HG03135 (cell line): ENCODE measurements at regions not wholly inside any gene's neighbourhood (a gene's known extent, or its start where the extent isn't known, plus 50 kb on each side); places are given as distances from the start of the nearest gene placed in this dataset.

Experiments used
- ATAC-seq: cut with Tn5 transposase; IDR thresholded peaks from one replicate; pipeline ENCODE4 v1.9.1; 2021; ENCODE audit warnings: mild to moderate bottlenecking, moderate library complexity; ENCODE audit not compliant: unreplicated experiment

DNA sequence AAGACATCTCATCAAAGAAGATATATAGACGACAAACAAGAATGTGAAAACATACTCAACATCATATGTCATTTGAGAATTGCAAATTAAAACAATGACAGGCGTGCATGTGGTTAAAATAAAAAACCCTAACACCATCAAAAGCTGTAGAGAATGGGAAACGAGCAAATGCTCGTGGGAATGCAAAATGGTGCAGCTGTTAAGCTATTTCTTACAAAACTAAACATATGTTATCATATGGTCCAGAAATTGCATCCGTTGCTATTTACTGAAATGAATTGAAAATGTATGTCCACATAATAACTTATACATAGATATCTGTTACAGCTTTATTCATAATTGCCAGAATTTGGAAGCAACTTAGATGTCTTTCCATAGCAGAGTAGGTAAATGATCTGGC, 574.4 kb downstream of the TNS3 start:
- no peak for ATAC-seq

- ATAC-seq, result no peak
These were observed 581.4 kb downstream of the TNS3 start for GRCh38 chr7:47000561-47000960.

- ATAC-seq, result no peak
These were observed 582.0 kb downstream of the TNS3 start for GRCh38 chr7:46999866-47000265.

DNA sequence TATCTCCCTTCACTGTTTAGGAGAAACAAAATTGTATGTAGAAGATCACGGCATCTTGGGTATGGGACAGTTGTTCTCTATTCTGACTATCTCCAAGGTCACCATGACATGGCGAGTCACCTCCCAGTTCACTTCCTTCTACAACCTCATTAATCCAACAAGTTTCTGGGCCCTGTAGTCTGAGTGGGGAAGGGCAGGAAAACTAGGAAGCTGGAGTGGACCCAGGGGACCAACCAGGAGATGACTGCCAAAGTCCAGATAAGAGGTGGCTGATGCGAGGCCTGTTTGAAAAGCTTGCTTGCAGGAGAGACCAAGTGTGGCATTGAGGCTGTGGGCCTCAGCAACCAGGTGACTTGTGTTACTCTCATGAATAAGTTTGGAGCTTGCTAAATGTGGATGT, 584.9 kb downstream of the TNS3 start:
- ATAC-seq, result no peak

GRCh38 chr7:46993396-46993795, 588.5 kb downstream of the TNS3 start:
- no peak for ATAC-seq

GRCh38 chr7:46990761-46991160, 591.1 kb downstream of the TNS3 start:
- ATAC-seq, result no peak

DNA sequence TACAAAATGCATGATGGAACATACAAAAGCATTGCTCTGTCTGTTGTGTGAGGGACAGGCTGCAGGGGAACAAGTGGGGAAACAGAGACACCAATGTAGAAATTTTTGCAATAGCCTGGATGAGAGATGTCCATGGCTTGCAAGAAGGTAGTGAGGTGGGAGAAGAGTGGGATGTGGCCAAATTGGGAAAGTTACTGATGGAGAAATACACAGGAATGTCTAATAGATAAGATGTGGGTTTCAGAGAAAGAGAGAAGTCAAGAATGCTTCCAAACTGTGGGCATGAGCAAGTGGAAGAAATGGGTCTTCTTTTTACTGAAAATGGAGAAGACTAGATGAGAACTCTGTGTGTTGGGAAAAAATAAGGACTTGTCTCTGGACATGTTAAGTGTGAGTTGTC, 592.7 kb downstream of the TNS3 start:
- ATAC-seq, result no peak

DNA sequence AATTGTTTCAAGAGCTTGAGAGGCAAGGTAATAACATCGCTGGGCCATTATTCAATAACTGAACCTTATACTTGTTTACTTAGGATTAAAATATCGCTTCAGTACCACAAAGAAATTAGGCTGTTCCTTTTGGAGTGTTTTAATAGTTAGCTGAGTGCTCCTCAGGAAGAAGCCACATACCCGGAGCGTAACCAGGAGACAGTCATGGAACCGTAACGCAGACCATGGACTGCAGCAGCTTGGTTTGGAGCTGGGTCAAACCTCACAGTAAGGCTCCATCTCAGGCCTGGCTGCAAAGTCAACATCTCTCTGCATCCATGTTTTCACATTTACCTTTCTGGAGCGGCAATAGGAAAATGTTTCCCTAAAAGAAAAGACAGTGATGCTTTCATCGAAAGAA, 599.0 kb downstream of the TNS3 start:
- no peak for ATAC-seq

GRCh38 chr7:46979439-46979838, 602.5 kb downstream of the TNS3 start:
- ATAC-seq, result no peak

- no peak for ATAC-seq
These were observed 606.4 kb downstream of the TNS3 start for GRCh38 chr7:46975493-46975892.

GRCh38 chr7:46972205-46972604, 609.7 kb downstream of the TNS3 start:
- ATAC-seq, result no peak

GRCh38 chr7:46970476-46970875, 611.4 kb downstream of the TNS3 start:
- ATAC-seq, result no peak

DNA sequence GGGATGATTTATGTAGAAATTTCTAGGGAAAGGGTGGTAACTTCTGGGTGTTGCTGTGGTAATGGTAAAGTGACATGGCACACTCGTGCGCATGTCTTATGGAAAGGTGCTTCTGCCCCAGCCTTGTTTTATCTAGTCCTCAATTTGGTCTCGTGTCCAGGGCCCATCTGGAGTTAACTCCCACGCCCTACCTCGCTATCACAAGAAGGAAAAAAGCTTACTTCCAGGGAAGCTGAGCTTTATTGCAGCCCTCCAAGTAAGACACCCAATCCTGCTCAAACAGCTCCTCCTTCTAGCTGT, 611.8 kb downstream of the TNS3 start:
- ATAC-seq, result no peak

DNA sequence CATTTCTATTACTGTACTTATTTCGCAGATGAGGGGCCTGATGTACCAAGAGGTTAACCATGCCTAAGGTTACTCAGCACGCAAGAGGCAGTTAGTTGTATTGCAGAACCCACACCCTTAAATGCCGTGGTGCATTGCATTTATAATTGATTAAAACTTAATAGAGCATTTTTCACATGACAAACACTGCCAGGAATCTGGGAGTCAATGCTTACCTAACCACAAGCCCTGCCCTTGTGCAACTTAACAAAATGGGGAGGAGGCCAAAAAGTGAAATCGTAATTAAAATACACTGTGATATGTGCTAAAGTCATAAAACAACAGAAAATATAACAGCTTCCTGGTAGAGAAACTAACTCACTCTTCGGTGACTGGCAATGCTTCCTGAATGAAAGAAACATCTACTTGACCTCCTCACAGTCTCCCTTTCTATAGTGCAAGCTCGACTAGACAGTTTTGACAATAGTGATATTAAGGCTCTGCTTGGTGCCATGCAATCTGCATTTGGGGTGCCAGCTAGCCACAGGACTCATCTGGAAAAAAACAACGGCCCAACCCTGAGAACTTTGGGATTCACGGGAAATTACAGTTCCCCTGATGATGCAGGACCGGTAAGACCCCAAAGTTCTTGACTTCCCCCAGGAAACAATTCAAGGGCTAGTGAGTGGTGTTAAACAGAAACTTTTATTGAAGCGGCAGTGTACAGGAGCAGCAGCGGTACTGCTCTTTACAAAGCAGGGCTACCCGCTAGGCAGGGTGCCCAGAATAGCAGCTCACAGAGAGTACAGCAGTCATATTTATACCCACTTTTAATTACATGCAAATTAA, 612.4 kb downstream of the TNS3 start:
- ATAC-seq, result no peak

DNA sequence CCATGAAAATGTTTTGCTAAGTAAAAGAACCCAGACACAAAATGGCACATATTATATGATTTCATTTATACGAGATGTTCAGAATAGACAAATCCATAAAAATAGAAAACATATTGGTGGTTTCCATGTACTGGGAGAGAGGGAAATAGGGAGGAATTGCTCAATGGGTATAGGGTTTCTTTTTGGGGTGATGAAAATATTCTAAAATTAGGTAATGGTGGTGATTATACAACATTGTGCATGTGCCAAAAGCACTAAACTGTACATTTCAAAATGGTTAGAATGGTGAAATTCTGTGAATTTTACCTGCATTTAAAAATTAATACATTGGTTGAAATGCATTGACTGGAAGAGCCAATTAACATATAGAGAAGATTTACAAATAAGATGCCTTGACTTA, 613.9 kb downstream of the TNS3 start:
- no peak for ATAC-seq

- ATAC-seq, result no peak
These were observed 618.2 kb downstream of the TNS3 start for GRCh38 chr7:46963719-46964118.

DNA sequence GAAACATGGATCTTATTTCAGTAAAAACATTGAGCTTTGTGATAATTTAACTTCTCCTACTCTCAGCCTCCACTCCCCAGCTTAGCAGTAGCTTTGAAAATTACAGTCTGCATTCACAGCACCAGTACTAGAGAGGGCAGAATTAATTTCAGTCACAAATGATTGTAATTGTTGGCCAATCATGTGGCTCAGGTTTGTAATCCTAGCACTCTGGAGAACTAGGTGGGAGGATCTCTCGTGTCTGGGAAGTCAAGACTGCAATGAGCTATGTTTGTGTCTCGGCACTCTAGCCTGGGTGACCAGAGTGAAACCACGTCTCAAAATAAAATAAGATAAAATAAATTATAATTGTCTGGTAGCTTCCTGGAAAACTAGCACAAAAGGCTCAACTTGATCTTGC, 620.9 kb downstream of the TNS3 start:
- no peak for ATAC-seq

- no peak for ATAC-seq
These were observed 624.7 kb downstream of the TNS3 start for GRCh38 chr7:46957195-46957594.

DNA sequence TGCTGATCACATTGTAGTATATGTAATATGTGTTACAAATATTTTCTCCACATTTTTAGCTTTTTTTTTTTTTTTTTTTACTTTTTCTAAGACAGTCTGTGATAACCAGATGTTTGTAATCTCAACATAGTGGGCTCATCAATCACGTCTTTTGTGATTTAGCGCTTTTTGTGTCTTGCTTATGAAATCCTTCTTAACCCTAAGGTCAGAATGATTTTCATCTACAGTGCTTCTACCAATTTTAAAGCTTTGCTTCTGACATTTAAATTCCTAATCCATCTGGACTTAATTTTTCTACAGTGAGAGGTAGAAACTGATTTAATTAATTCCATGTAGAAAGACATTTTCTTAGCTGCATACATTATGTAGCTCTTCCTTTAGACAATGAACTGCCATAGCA, 626.4 kb downstream of the TNS3 start:
- ATAC-seq, result no peak

GRCh38 chr7:46954181-46954580, 627.7 kb downstream of the TNS3 start:
- ATAC-seq, result no peak

GRCh38 chr7:46953008-46953407, 628.9 kb downstream of the TNS3 start:
- ATAC-seq, result no peak

DNA sequence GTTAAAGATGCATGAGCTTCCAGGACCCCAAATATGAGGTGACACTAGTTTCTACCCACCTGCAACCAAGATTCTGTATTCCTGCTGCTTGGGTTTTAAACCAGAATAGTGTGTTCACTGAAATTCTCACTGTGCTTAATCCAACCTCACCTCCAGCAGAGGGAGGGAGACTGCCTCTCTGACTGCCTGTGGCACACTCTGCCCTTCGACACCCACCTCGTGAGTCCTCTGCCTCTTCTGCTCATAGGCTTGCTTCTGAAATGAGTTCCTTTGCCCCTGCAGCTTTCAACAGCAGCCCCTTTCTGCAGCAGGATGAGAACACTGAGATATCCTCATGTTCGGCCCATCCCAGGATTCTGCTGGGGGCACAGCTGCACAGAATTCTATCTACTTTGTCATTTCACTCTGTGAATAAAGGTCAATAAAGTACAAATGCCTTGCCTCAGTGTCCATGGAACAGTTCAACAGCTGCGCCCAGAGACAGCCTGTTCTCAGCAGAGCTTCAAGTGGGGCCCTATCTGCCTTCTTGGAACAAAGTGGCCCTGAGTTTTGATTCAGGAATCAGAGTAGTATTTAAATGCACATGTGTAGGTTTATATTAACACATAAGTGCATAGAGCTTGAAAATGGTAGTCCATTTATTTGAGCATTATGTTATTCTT, 632.5 kb downstream of the TNS3 start:
- ATAC-seq, result no peak

DNA sequence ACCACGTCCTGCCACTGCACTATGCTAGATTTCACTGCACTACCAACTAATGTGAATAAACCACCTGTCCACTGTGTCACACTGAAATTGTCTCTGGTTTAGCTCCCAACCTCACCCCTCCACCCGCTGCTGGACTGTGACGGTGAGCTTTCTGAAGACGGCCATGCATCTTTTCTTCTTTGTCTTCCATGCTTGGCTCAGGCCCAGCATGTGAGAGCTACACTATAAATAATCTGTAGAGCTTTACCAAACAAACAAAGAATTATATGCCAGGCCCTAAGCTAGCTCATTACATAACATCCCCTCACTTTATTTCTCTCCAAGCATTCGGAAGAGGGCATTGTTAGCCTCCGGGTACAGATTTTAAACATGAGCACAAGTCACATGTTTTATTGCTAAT, 633.2 kb downstream of the TNS3 start:
- ATAC-seq, result no peak
